ENCODE measurements at regions not wholly inside any gene's neighbourhood (a gene's known extent, or its start where the extent isn't known, plus 50 kb on each side); places are given as distances from the start of the nearest gene placed in this dataset.

- no peak for TF ChIP-seq CTCF (IDR thresholded peaks at IDR 0.05; ENCODE audit: extremely low read depth, missing control alignments)
- no peak for DNase-seq (ENCODE audit: low spot score)
Measured at GRCh38 chr12:132428936-132429601, 60.9 kb upstream of the FBRSL1 start.

GRCh38 chr12:132427999-132428935, 61.7 kb upstream of the FBRSL1 start:
- DNase-seq (ENCODE audit: low spot score), result no peak
- no peak for TF ChIP-seq CTCF (IDR thresholded peaks at IDR 0.05; ENCODE audit: extremely low read depth, missing control alignments)

GRCh38 chr12:132427174-132427768, 62.7 kb upstream of the FBRSL1 start:
- no peak for DNase-seq (ENCODE audit: low spot score)
- TF ChIP-seq CTCF (IDR thresholded peaks at IDR 0.05; ENCODE audit: extremely low read depth, missing control alignments), result no peak

- TF ChIP-seq CTCF (IDR thresholded peaks at IDR 0.05; ENCODE audit: extremely low read depth, missing control alignments), result no peak
- DNase-seq (ENCODE audit: low spot score), result no peak
Measured at GRCh38 chr12:132426349-132427173, 63.4 kb upstream of the FBRSL1 start.

- TF ChIP-seq CTCF (IDR thresholded peaks at IDR 0.05; ENCODE audit: extremely low read depth, missing control alignments), result no peak
Measured at GRCh38 chr12:132424811-132425210, 65.1 kb upstream of the FBRSL1 start.

GRCh38 chr12:132423820-132424645, 65.9 kb upstream of the FBRSL1 start:
- no peak for TF ChIP-seq CTCF (IDR thresholded peaks at IDR 0.05; ENCODE audit: extremely low read depth, missing control alignments)
- no peak for DNase-seq (ENCODE audit: low spot score)

More at GRCh38 chr12:132424811-132425210, 65.1 kb upstream of the FBRSL1 start:
- DNase-seq (ENCODE audit: low spot score), result no peak

Measured in GM20000 (cell line).